ENCODE measurements at regions not wholly inside any gene's neighbourhood (a gene's known extent, or its start where the extent isn't known, plus 50 kb on each side); places are given as distances from the start of the nearest gene placed in this dataset.

- DNase-seq (ENCODE audit: low read depth), result peak; percentile 90
Observed at GRCh38 chr12:42961395-42961794, 371.8 kb upstream of the PRICKLE1 start.

- DNase-seq (ENCODE audit: low read depth), result no peak
Observed at GRCh38 chr12:42960087-42960527, 370.6 kb upstream of the PRICKLE1 start.

GRCh38 chr12:42958291-42958674 lies 368.7 kb upstream of the PRICKLE1 start:
- DNase-seq (ENCODE audit: low read depth), result no peak

GRCh38 chr12:42957561-42958290 lies 368.2 kb upstream of the PRICKLE1 start:
- DNase-seq (ENCODE audit: low read depth), result no peak

- no peak for DNase-seq (ENCODE audit: low read depth)
Observed at GRCh38 chr12:42957136-42957535, 367.6 kb upstream of the PRICKLE1 start.

- no peak for DNase-seq (ENCODE audit: low read depth)
Observed at GRCh38 chr12:42953021-42953420, 363.5 kb upstream of the PRICKLE1 start.

DNA sequence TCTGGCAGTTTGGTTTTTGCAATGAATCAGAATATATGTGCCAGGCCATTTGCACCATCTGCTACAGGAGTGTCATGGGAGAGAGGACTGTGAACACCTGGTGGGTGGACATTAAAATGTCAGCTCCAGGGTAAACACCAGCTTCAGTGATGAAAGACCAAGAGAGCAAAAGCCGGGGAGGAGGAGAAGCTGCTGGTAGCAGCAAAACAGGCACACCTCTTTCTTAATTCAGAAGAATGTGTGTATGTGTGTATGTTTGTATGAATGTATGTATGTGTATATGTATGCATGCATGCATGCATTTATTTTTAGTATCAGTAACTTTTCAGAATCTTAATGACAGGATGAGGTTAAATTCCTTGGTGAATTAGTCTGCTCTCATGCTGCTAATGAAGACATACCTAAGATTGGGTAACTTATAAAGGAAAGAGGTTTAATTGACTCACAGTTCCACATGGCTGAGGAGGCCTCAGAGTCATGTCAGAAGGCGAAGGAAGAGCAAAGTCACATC lies 357.4 kb upstream of the PRICKLE1 start:
- no peak for DNase-seq (ENCODE audit: low read depth)

GRCh38 chr12:42945927-42946326 lies 356.4 kb upstream of the PRICKLE1 start:
- DNase-seq (ENCODE audit: low read depth), result no peak

DNA sequence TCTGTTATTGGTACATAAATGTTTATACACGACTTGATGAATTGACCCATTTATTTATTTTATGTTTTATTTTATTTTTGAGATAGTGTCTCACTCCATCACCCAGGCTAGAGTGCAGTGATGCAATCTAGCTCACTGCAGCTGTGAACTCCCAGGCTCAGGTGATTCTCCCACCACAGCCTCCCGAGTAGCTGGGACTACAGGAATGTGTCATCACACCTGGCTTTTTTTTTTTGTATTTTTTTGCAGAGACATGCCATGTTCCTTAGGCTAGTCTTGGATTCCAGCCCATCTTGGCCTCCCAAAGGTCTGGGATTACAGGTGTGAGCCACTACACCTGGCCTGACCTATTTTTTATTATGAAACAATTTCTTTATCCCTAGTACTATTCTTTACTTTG lies 355.0 kb upstream of the PRICKLE1 start:
- DNase-seq (ENCODE audit: low read depth), result no peak

- no peak for DNase-seq (ENCODE audit: low read depth)
Observed at GRCh38 chr12:42936991-42937390, 347.4 kb upstream of the PRICKLE1 start.

DNA sequence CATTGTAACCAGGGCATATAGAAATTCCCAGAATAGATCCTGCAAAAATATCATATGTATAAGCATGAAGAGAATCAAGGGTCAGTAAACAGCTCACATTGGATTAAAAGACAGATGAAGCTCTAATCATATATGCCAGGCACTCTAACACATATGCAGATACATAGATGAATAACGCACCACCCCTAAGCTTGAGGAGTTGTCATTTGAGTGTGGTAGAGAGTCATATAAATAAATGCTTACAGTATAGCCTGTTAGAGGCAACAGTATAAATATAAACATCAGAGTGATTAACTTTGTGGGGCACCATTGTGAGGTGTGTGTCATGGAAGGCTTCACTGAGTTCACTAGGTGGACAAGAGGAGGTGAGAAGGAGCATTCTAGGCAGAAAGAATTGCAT lies 346.7 kb upstream of the PRICKLE1 start:
- no peak for DNase-seq (ENCODE audit: low read depth)

DNA sequence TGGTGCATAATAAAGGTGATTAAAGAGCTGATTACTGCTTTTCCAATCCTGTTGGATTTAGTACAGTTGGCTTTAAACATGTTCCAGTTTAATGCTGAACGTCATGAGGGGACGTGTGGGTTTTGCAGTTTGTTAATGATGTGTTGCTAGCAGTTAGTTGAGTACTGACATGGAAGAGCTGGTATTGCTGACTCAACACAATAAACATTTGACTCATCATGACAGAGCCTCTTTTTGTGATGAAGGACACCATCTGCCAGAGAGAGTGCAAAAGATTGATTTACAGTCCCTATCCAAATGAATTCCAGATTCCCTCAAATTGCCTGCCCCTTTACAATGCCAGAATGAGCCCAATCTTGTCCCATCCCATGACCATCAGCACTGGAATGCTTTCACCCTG lies 346.2 kb upstream of the PRICKLE1 start:
- no peak for DNase-seq (ENCODE audit: low read depth)

DNA sequence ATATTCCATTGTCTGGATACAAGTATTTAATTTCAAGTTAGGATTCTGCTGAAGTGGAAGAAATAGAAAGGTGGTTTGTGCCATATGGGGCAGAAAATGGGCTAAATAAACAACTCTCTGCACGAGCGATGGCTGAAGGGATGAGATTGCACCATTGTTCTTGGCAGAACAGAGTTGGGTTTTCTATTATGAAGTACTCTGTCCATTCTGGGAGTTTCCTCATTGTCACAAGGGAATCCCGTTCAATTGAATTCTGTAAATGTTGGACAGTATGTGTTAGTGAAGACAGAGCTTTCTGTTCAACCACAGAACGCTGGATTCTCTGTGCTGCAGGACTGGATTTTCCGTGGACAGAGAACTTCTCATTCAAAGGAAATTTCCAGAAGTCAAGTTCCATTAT lies 345.5 kb upstream of the PRICKLE1 start:
- no peak for DNase-seq (ENCODE audit: low read depth)

- no peak for DNase-seq (ENCODE audit: low read depth)
Observed at GRCh38 chr12:42933461-42934081, 344.0 kb upstream of the PRICKLE1 start.

GRCh38 chr12:42932936-42933335 lies 343.4 kb upstream of the PRICKLE1 start:
- no peak for DNase-seq (ENCODE audit: low read depth)

- no peak for DNase-seq (ENCODE audit: low read depth)
Observed at GRCh38 chr12:42926232-42926631, 336.7 kb upstream of the PRICKLE1 start.

GRCh38 chr12:42924482-42924881 lies 334.9 kb upstream of the PRICKLE1 start:
- no peak for DNase-seq (ENCODE audit: low read depth)

- DNase-seq (ENCODE audit: low read depth), result no peak
Observed at GRCh38 chr12:42923583-42923982, 334.0 kb upstream of the PRICKLE1 start.

GRCh38 chr12:42923156-42923555 lies 333.6 kb upstream of the PRICKLE1 start:
- DNase-seq (ENCODE audit: low read depth), result no peak

DNA sequence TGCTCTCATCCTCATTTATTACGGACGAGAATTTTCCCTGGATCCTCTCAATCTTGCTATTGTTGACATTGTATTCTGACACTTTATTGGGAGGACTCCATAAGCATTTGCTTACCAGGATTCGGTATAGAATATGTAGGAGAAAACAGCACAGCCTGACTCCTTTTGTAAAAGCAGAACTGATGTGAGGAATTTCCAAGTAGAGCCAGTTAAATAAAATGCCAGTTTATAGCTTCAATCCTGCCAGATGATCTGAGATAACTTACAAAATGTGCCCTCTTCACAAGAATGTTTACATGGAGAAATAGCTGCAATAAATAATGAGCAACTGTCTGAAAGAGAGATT lies 332.9 kb upstream of the PRICKLE1 start:
- DNase-seq (ENCODE audit: low read depth), result no peak

GRCh38 chr12:42921741-42922504 lies 332.4 kb upstream of the PRICKLE1 start:
- DNase-seq (ENCODE audit: low read depth), result no peak

GRCh38 chr12:42919691-42920090 lies 330.1 kb upstream of the PRICKLE1 start:
- DNase-seq (ENCODE audit: low read depth), result no peak

- DNase-seq (ENCODE audit: low read depth), result no peak
Observed at GRCh38 chr12:42918443-42918842, 328.9 kb upstream of the PRICKLE1 start.
